ENCODE measurements at regions not wholly inside any gene's neighbourhood (a gene's known extent, or its start where the extent isn't known, plus 50 kb on each side); places are given as distances from the start of the nearest gene placed in this dataset.

DNA sequence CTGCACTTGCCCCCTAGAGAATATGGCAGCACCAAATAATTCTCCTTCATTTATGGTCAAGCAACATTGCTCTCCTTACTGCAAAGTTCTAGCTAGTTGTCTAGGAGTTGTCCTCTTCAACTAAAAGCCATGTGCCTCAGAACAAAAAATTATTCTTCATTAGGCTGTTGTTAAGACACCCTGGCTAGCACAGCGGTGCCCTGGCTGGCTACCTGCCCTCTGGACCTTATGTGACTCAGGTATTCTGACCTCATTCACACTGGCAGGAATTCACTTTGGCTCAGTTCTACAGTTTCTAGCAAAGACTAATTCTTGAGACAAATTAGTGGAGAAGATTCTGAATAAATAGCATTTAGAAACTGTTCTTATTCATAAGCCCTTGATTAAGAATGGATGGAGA lies 224.4 kb upstream of the KRR1 start:
- TF ChIP-seq EZH2 (IDR thresholded peaks at IDR 0.05; ENCODE audit: low read length, unreplicated experiment) (no peak), EZH2phosphoT487 (IDR thresholded peaks at IDR 0.05; ENCODE audit: borderline replicate concordance, low read length) (no peak), CTCF (conservative IDR thresholded peaks at IDR 0.05; ENCODE audit: low read depth, low read length) (no peak)

All from PC-3 (cell line).